ENCODE measurements at regions not wholly inside any gene's neighbourhood (a gene's known extent, or its start where the extent isn't known, plus 50 kb on each side); places are given as distances from the start of the nearest gene placed in this dataset.

DNA sequence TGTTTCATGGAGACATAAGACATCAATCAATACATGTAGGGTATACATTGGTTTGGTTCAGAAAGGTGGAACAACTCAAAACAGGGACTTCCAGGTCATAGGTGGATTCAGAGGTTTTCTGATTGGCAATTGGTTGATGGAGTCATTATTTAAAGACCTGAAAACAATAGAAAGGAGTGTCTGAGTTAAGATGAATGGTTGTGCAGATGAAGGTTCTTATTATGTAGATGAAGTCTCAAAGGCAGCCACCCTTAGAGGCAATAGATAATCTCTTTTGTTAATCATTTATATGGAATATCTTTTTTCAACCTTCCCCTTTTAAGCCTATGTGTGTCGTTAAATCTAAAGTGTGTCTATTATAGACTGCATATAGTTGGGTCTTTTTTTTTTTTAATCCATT is 67.8 kb upstream of the LYPLAL1 start:
- no peak overlapping the region for H4K91ac ChIP-seq (replicated peaks; ENCODE audit: insufficient read length, low read length)
- H3K23me2 ChIP-seq (ENCODE audit: low read depth, low read length): no peaks in the 10 kb centered on the region
- H3K79me2 ChIP-seq (ENCODE audit: control insufficient read depth in 1 of 2, insufficient read depth in 2 of 2, low read length in 2 of 2): no peaks in the 10 kb centered on the region
- no peaks in the 10 kb centered on the region for H3K79me1 ChIP-seq (ENCODE audit: low read depth, low read length)
- no peak for FAIRE-seq
- H4K8ac ChIP-seq (ENCODE audit: extremely low read depth, insufficient read depth, low read length): no peak overlapping the region
- H2AFZ ChIP-seq (ENCODE audit: low read length): no peak overlapping the region
- no peak overlapping the region for H3K4me2 ChIP-seq (ENCODE audit: insufficient read depth in 1 of 2, low read depth in 2 of 2, low read length in 2 of 2)
- TF ChIP-seq CHD1 (IDR thresholded peaks at IDR 0.05; ENCODE audit: low read depth, low read length) (no peak), ASH2L (IDR thresholded peaks at IDR 0.05; ENCODE audit: low read length) (no peak), SP4 (IDR thresholded peaks at IDR 0.05; ENCODE audit: low read length) (no peak), RBBP5 (IDR thresholded peaks at IDR 0.05; ENCODE audit: borderline replicate concordance, low read depth, low read length) (no peak), SUZ12 (IDR thresholded peaks at IDR 0.05; ENCODE audit: low read length) (no peak), KDM4A (IDR thresholded peaks at IDR 0.05; ENCODE audit: low read depth, low read length, severe bottlenecking) (no peak), CTBP2 (IDR thresholded peaks at IDR 0.05; ENCODE audit: borderline replicate concordance, insufficient read depth, insufficient read length, low read length) (no peak), HDAC2 (IDR thresholded peaks at IDR 0.05; ENCODE audit: borderline replicate concordance in 1 of 2, low read depth in 2 of 2, low read length in 2 of 2) (no peak), BRCA1 (IDR thresholded peaks at IDR 0.05; ENCODE audit: low read depth, low read length) (no peak)
- TF ChIP-seq, protein P1, sequence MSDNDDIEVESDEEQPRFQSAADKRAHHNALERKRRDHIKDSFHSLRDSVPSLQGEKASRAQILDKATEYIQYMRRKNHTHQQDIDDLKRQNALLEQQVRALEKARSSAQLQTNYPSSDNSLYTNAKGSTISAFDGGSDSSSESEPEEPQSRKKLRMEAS (IDR thresholded peaks at IDR 0.05): no peak
- TF ChIP-seq, protein P2, sequence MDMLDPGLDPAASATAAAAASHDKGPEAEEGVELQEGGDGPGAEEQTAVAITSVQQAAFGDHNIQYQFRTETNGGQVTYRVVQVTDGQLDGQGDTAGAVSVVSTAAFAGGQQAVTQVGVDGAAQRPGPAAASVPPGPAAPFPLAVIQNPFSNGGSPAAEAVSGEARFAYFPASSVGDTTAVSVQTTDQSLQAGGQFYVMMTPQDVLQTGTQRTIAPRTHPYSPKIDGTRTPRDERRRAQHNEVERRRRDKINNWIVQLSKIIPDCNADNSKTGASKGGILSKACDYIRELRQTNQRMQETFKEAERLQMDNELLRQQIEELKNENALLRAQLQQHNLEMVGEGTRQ (IDR thresholded peaks at IDR 0.05; ENCODE audit: low read length): no peak
- H4K20me1 ChIP-seq (replicated peaks in 1 of 2; ENCODE audit: control insufficient read depth in 1 of 2, insufficient read depth in 2 of 2, low read length in 2 of 2): no peaks in the 10 kb centered on the region
- H3K4me1 ChIP-seq (replicated peaks in 1 of 4; ENCODE audit: control insufficient read depth in 3 of 4, insufficient read depth in 4 of 4, low read length in 3 of 4): no peaks in the 10 kb centered on the region
- H2BK12ac ChIP-seq (ENCODE audit: low read depth, low read length): no peak overlapping the region
- no peaks in the 10 kb centered on the region for H3K9me3 ChIP-seq (ENCODE audit: insufficient read depth in 2 of 2, low read depth in 1 of 2, low read length in 1 of 2)
- H3K4me3 ChIP-seq (ENCODE audit: extremely low read depth in 1 of 4, insufficient read depth in 2 of 4, low read depth in 3 of 4, low read length in 4 of 4): no peak overlapping the region
- no peak overlapping the region for H3K23ac ChIP-seq (ENCODE audit: insufficient read length)
- WGBS, 2 experiments (ENCODE audit: extremely low coverage in 1 of 2, insufficient coverage in 1 of 2, insufficient read length in 1 of 2, insufficient replicate concordance in 2 of 2, low coverage in 1 of 2, low lambda C conversion rate in 2 of 2, missing lambda C conversion rate in 1 of 2): 89% methylated on average over 1 of the region's 1 CpG; no CpG with 5 or more reads in 1 of the 2 experiments
- H3K56ac ChIP-seq (replicated peaks; ENCODE audit: insufficient read length, low read depth, low read length): no peak overlapping the region
- H3K27me3 ChIP-seq (replicated peaks in 1 of 4; ENCODE audit: control insufficient read depth in 3 of 4, extremely low read depth in 1 of 4, insufficient read depth in 3 of 4, low read length in 3 of 4): no peaks in the 10 kb centered on the region
- H3K18ac ChIP-seq (ENCODE audit: extremely low read depth, low read length): no peak overlapping the region
- H2BK120ac ChIP-seq (replicated peaks; ENCODE audit: low read depth, low read length): no peak overlapping the region
- H3K36me3 ChIP-seq (ENCODE audit: control insufficient read depth in 2 of 4, insufficient read depth in 4 of 4, low read length in 3 of 4): no peaks in the 10 kb centered on the region
- no peak overlapping the region for H3K27ac ChIP-seq (ENCODE audit: low read depth, low read length)
- ChIA-PET POLR2A (ENCODE audit: partially characterized antibody) (no interaction called here), CTCF (ENCODE audit: partially characterized antibody) (no interaction called here)
- H2BK5ac ChIP-seq (ENCODE audit: low read depth, low read length): no peak overlapping the region
- no peak overlapping the region for H3K4ac ChIP-seq (replicated peaks; ENCODE audit: insufficient read length, low read depth, low read length)
- H3K14ac ChIP-seq (ENCODE audit: insufficient read length): no peak overlapping the region
- H2BK15ac ChIP-seq (ENCODE audit: low read length): no peak overlapping the region
- no peak overlapping the region for H2BK20ac ChIP-seq (ENCODE audit: low read length)
- no peak for DNase-seq (ENCODE audit: low read depth in 1 of 2, low spot score in 2 of 2)
- H3K9ac ChIP-seq (replicated peaks in 1 of 4; ENCODE audit: extremely low read depth in 1 of 4, low read depth in 3 of 4, low read length in 3 of 4): no peak overlapping the region
- no peak overlapping the region for H4K5ac ChIP-seq (ENCODE audit: insufficient read length, low read depth, low read length)
- H2AK5ac ChIP-seq (ENCODE audit: low read depth, low read length): no peak overlapping the region
